ENCODE measurements at regions not wholly inside any gene's neighbourhood (a gene's known extent, or its start where the extent isn't known, plus 50 kb on each side); places are given as distances from the start of the nearest gene placed in this dataset.

DNA sequence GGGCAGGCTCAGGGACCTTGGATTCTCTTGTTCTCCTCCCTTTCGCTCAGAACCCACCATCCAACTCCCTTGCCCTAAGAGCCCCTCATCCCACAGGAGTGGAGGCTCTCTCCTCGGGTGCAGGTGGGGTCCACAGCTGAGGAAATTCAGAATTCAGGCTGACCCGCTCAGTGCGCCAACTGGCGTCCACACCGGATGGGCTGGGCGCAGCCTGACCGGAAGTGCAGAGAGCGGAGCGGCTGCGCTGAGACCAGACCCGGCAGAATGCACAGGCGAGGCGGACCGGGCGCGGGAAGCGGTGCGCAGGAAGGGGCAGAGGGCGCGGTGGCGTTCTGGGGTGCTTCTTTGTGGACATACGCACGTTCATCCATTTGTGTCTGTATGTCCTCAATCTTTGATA lies 210.4 kb upstream of the NDN start:
- H4K20me1 ChIP-seq (ENCODE audit: insufficient read depth): no peaks in the 10 kb centered on the region
- H2AFZ ChIP-seq (ENCODE audit: low read depth, low read length, poor library complexity, severe bottlenecking): no peak overlapping the region
- H3K4me3 ChIP-seq (replicated peaks in 1 of 2; ENCODE audit: low read depth in 1 of 2, low read length in 2 of 2): no peak overlapping the region
- intact Hi-C loops (cut with micrococcal nuclease): no loop called here
- ATAC-seq: no peak
- no peak for TF ChIP-seq CBX3 (IDR thresholded peaks at IDR 0.05; ENCODE audit: low read depth)
- no peak for TF ChIP-seq FOSL1 (IDR thresholded peaks at IDR 0.05; ENCODE audit: low read depth)
- no peak for TF ChIP-seq EZH2 (IDR thresholded peaks at IDR 0.05)
- TF ChIP-seq ELF1 (IDR thresholded peaks at IDR 0.05; ENCODE audit: borderline replicate concordance, low read depth): no peak
- no peak for TF ChIP-seq SIN3A (IDR thresholded peaks at IDR 0.05; ENCODE audit: low read depth)
- TF ChIP-seq, protein P1, sequence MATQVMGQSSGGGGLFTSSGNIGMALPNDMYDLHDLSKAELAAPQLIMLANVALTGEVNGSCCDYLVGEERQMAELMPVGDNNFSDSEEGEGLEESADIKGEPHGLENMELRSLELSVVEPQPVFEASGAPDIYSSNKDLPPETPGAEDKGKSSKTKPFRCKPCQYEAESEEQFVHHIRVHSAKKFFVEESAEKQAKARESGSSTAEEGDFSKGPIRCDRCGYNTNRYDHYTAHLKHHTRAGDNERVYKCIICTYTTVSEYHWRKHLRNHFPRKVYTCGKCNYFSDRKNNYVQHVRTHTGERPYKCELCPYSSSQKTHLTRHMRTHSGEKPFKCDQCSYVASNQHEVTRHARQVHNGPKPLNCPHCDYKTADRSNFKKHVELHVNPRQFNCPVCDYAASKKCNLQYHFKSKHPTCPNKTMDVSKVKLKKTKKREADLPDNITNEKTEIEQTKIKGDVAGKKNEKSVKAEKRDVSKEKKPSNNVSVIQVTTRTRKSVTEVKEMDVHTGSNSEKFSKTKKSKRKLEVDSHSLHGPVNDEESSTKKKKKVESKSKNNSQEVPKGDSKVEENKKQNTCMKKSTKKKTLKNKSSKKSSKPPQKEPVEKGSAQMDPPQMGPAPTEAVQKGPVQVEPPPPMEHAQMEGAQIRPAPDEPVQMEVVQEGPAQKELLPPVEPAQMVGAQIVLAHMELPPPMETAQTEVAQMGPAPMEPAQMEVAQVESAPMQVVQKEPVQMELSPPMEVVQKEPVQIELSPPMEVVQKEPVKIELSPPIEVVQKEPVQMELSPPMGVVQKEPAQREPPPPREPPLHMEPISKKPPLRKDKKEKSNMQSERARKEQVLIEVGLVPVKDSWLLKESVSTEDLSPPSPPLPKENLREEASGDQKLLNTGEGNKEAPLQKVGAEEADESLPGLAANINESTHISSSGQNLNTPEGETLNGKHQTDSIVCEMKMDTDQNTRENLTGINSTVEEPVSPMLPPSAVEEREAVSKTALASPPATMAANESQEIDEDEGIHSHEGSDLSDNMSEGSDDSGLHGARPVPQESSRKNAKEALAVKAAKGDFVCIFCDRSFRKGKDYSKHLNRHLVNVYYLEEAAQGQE (IDR thresholded peaks at IDR 0.05; ENCODE audit: low read depth): no peak
- TF ChIP-seq RAD21 (IDR thresholded peaks at IDR 0.05; ENCODE audit: low read depth): no peak
- no peak for TF ChIP-seq ATF3 (IDR thresholded peaks at IDR 0.05)
- peaks cover 0 to 10% of the 10 kb centered on the region in 2 experiments; a peak in 2 of 4 replicates for H3K9me3 ChIP-seq (ENCODE audit: control insufficient read depth in 1 of 2, insufficient read depth in 1 of 2, low read depth in 1 of 2, low read length in 2 of 2)
- ChIA-PET POLR2A (no interaction called here), RAD21 (ENCODE audit: low non-redundant PET in 1 of 2, low total read pairs in 2 of 2, uncharacterized antibody in 2 of 2, unreplicated experiment in 2 of 2) (no interaction called here), CTCF (no interaction called here)
- H3K27me3 ChIP-seq (ENCODE audit: insufficient read depth, low read length): no peaks in the 10 kb centered on the region
- no peak for DNase-seq (ENCODE audit: low read depth, low spot score)
- no peaks in the 10 kb centered on the region for H3K36me3 ChIP-seq (ENCODE audit: control insufficient read depth in 1 of 2, insufficient read depth in 2 of 2, low read length in 2 of 2)
- no peak overlapping the region for H3K9ac ChIP-seq (ENCODE audit: low read length)
- H3K9me2 ChIP-seq (ENCODE audit: insufficient read depth): no peaks in the 10 kb centered on the region
- BruUV-seq (replicated peaks): no TSS peak
- no peaks in the 10 kb centered on the region for H3K4me1 ChIP-seq (ENCODE audit: control insufficient read depth in 1 of 2, insufficient read depth in 2 of 2, low read length in 2 of 2)
- no peak overlapping the region for H3K27ac ChIP-seq (ENCODE audit: low read depth, low read length)
- H3K4me2 ChIP-seq (ENCODE audit: low read length): no peak overlapping the region
- no peaks in the 10 kb centered on the region for H3K79me2 ChIP-seq (ENCODE audit: insufficient read depth, low read length)

Data from HCT116 (cell line).